ENCODE measurements at regions not wholly inside any gene's neighbourhood (a gene's known extent, or its start where the extent isn't known, plus 50 kb on each side); places are given as distances from the start of the nearest gene placed in this dataset.

DNA sequence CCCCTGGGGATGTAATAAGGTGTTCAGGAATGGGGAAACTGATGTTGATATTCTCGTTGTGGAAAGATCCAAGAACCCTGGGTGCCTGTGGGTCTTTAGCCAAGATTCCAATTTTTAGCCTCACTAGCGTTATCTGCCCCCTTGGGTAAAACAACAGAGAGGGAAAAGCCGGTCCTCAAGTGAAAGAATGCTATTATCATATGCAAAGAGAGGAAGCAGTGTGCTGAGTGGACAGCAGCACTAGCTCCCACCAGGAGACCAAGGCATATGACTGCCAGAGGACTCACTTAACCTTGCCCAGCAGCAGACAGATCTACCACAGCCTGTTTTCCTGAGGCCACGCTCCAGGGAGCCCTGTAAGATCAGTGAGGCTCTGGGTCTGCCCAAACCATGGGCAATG, 257.9 kb upstream of the CPEB2 start:
- no peak for TF ChIP-seq CTCF (IDR thresholded peaks at IDR 0.05)
- no peak for TF ChIP-seq EZH2phosphoT487 (IDR thresholded peaks at IDR 0.05)
